H7 (cell line): ENCODE measurements at regions not wholly inside any gene's neighbourhood (a gene's known extent, or its start where the extent isn't known, plus 50 kb on each side); places are given as distances from the start of the nearest gene placed in this dataset.
"Not testable (repeated sequence)": the region's sequence is repeated elsewhere in the genome, so short reads cannot be mapped to it uniquely, and the experiment has no call there.

ENCODE experiments used
- DNase-seq: peaks from one replicate; pipeline ENCODE4 v3.0.0; 2012
- H3K27me3 ChIP-seq: 2 replicates; pipeline ENCODE4 v1.6.0; 2011; ENCODE audit warnings: mild to moderate bottlenecking, low read length; ENCODE audit not compliant: control insufficient read depth, insufficient read depth
- H3K36me3 ChIP-seq: replicated peaks from 2 replicates; pipeline ENCODE4 v1.5.1; 2011; ENCODE audit warnings: low read length; ENCODE audit not compliant: control insufficient read depth, insufficient read depth
- H3K4me3 ChIP-seq: 2 replicates; pipeline ENCODE4 v1.5.1; 2011; ENCODE audit warnings: low read depth, mild to moderate bottlenecking, control low read depth, low read length, moderate library complexity; ENCODE audit not compliant: insufficient read depth

DNA sequence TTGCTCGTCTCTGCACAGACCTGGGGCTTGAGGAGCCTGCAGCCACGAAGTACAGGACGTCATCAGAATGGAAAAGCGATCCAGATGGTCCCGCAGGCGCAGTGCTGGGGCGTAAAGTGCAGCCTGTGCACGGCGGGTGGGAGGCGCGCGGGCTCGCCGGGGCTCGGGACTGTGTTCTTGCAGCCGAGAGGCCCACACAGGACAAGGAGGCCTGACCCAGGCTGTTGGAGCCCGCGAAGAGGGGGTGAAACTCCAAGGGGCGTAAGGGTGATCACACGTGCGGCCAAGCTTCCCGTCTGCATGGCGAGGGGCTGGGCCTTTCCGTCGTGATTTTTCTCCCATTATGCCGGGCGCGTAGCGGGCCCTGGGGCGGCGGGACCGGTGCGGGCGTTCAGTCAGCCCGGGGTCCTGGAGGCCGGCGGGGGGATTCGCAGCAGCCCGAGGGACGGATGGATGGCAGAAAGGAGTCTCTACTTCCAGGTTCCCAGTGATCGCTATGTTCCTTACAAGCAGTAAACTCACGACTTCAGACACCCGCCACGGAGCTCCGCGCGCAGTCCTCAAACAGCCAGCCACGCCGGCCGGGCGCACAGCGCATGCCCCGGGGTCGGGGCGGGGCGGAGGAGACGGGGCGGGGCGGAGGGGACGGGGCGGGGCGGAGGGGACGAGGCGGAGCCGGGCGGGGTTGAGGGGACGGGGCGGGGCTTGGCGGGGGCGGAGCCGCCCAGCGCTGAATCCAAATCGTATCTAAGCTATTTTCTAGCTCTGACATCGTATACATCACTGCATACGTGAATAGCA is 141.0 kb upstream of the KCNJ18 start:
- peak; percentile 90 for DNase-seq
- no peaks in the 10 kb centered on the region; the same call in 1 of the 2 replicates for H3K27me3 ChIP-seq
- H3K36me3 ChIP-seq = no peaks in the 10 kb centered on the region
- peak overlapping the region; percentile 56; the same call in 1 of the 2 replicates for H3K4me3 ChIP-seq

DNA sequence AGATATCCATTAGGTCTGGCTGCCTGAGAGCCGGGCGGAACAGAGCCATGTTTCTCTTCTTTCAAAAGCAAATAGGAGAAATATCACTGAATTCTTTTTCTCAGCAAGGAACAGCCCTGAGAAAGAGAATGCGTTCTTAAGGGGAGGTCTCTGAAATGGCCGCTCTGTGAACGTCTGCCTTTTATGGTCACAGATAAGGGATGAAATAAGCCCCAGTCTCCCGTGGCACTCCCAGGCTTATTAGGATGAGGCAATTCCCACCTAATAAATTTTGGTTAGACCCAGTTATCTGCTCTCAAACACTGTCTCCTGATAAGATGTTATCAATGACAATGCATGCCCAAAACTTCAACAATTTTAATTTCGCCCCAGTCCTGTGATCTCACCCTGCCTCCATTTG is 133.4 kb upstream of the KCNJ18 start:
- not testable (repeated sequence) for H3K4me3 ChIP-seq, H3K27me3 ChIP-seq, DNase-seq, H3K36me3 ChIP-seq

DNA sequence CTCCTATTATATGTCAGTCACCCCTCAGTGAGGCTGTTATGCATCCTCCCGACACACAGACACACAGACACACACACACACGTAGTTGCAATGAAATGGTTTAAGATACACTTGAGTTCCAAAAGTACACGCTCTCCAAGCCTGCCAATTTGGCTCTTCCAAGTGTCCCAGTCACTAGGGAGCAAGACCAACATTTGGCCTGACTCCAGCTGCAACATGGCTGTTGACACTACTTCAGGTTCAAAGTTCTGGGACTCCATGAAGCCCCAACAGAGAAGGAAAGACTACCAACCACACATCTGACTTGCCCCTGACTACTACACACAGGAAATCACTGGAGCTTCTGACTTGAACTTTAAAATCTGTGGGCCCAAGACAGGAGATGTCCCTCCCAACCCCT is 128.1 kb upstream of the KCNJ18 start:
- H3K27me3 ChIP-seq = no peaks in the 10 kb centered on the region
- no peak for DNase-seq
- H3K36me3 ChIP-seq = no peaks in the 10 kb centered on the region
- H3K4me3 ChIP-seq = no peak overlapping the region

DNA sequence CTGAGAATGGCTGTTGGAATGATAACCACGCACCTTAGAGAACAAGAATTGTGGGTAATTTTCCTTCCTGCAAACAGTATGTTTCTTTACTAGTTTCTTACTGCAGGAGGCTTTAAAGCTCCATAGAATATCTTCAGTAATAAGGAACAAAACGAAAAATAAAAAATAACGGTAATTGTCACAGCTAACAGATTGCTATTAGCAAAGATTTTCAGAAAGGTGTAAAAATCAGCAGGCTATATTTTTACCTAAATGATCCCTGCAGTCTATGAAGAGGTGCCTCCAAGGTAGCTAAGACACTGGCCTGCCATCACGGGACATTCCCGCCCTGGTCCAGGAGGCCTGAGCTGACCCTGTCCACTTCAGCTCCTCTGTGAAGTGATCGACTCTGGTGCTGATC is 127.6 kb upstream of the KCNJ18 start:
- H3K36me3 ChIP-seq, H3K4me3 ChIP-seq, DNase-seq, H3K27me3 ChIP-seq: not testable (repeated sequence)

DNA sequence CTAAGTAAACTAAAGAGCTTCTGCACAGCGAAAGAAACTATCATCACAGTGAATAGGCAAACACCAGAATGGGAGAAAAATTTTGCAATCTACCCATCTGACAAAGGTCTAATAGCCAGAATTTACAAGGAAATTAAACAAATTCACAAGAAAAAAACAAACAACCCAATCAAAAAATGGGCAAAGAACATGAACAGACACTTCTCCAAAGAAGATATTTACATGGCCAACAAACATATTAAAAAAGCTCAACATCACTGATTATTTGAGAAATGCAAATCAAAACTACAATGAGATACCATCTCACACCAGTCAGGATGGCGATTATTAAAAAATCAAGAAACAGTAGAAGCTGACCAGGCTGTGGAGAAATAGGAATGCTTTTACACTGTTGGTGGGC is 121.9 kb upstream of the KCNJ18 start:
- H3K36me3 ChIP-seq, DNase-seq, H3K4me3 ChIP-seq, H3K27me3 ChIP-seq: not testable (repeated sequence)

DNA sequence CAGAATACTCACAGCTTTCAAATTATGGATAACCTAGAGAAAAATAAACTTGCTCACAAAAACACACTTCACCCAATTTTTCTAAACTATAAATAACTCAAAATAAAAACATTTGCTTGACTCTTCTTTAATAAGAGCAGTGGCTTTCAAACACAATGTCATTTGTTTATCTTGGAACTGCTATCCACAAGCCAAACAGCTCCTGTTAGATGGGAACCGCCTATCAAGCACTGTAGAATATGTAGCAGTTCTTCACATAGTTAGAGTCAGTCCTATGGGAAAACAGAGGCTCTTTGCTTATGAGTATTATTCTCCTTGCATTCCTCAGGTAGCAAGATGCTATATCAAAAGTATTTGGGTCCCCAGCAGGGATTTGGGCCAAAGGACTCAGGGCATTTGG is 120.2 kb upstream of the KCNJ18 start:
- H3K36me3 ChIP-seq, H3K4me3 ChIP-seq, DNase-seq, H3K27me3 ChIP-seq: not testable (repeated sequence)

DNA sequence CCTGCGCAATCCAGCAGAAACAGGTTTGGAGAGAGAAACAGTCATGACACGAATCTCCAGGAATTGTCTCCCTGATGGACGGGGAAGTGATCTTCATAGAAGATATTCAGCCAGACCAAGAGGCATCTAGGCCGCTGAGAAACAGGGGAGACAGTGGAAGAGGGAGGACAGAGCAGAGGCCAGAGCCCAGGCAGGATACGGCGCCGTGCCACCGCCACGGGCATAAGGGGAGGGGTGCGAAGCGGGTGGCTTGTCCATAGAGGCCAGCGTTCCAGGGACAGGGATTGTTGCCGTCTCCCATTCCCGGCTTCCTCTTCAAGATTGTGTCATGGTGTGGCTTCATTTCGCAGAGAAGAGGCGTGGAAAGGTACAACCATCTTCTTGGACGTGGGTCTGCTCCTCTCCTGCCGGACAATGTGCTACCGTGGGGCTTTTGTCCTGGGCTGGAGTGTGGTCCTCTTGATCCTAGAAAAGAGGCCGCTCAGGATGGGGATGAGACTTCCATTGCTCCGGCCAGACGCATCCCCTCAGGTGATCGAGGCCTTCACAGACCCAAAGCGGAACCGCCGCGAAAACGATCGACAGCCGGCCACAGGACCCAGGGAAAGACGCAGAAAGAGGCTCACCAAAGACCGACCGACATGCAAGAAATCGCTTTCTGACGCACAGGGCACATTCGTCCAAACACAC is 118.9 kb upstream of the KCNJ18 start:
- DNase-seq, H3K4me3 ChIP-seq, H3K36me3 ChIP-seq, H3K27me3 ChIP-seq: not testable (repeated sequence)

DNA sequence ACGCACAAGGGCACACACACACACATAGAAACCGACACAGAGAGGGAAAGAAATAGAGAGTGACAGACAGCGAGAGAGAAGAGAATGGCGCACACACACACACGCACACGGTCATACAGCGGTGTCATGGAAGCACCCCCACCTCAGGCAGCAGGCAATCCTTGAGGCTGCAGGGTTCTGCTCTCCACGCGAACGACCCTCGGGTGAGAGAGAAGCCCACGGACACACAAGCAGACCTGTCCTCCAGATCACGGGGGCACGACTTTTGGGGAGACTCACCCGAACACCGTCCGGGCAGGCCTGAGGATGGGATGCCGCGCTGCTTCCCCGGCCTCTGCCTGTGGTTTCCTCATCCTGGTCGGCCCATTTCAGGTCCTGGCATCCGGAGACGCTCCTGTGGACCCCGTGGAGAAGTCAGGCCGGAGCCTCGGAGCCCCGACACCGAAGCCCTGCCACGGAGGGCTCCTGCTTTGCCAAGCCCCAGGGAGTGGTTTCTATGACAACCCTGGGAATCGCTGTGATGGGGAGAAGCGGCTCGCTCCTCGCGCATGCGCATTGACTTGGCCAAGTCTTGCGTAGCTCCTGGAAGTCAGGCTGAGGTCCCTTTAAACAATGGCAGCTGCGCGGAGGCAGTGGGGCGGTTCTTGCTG is 118.2 kb upstream of the KCNJ18 start:
- DNase-seq = no peak
- Histone ChIP-seq H3K27me3 (no peaks in the 10 kb centered on the region), H3K36me3 (no peaks in the 10 kb centered on the region), H3K4me3 (no peak overlapping the region)

DNA sequence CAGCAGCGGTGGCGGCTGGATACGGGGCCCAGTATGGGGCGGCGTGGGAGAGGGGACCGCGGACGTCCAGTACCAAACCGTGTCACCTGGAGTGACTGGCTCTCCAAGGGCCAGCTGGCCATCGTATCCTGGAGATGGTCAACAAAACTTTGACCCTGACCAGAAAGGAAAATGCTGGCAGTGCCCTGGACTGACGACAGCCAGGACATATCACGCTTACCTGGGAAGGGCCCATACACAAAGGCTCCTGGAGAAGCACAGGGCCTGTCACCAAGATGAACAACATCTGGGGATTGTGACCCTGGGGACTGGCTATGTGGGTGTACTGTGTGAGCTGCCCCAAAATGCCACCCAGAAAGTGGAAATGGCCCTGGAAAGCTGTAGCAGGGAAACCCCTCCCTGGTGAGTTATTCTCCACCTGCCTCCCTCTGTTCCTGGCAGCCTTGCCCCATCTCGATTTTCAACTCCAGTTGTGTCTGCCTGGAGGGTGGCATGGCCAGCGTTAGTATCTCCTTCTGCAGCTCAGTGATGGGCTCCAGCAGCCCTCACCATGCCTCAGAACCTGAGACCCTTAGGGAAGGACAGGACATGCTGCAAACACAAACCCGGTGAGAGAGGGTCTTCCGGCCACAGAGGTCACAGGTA is 117.6 kb upstream of the KCNJ18 start:
- H3K36me3 ChIP-seq, H3K4me3 ChIP-seq, DNase-seq, H3K27me3 ChIP-seq: not testable (repeated sequence)

DNA sequence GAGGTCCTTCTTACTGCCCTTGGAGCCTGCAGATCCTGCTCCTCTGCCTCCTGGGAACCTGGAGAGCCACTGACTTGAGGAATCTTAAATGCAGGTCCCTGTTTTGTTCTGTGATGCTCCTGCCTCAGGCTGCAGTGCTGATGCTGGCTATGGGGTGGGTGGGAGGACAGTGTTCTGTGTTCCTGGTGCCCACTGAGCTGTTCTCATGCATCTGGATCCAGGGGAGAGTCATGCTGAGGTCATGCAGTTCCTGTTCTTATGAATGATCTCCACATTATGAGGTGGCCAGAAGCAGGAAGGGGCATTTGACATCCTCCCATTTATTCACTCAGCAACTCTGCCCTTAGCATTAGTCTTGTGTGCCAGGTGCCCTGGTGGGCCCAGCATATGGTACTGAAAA is 113.5 kb upstream of the KCNJ18 start:
- DNase-seq, H3K27me3 ChIP-seq, H3K36me3 ChIP-seq, H3K4me3 ChIP-seq: not testable (repeated sequence)

DNA sequence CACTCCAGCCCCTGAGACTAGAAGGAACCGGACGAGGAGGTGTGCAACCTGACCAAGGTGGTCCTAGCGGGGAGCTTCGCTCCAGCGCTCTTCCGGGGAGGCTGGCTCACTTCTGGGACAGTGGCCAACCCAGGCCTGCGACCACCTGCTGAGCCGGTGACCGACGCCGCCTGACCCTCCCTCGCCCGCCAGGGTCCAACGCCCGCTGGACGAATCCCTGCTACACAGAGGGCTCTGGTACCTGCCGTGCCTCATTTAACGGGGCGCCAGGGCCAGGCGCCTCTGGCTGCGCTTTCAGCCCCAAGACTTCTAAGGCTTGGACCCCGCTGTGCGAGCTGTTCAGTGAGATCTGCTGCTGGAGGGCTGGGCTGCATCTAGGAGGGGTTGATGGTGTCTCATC is 99.5 kb upstream of the KCNJ18 start:
- Histone ChIP-seq H3K36me3 (no peaks in the 10 kb centered on the region), H3K27me3 (no peaks in the 10 kb centered on the region), H3K4me3 (no peak overlapping the region)
- no peak for DNase-seq

DNA sequence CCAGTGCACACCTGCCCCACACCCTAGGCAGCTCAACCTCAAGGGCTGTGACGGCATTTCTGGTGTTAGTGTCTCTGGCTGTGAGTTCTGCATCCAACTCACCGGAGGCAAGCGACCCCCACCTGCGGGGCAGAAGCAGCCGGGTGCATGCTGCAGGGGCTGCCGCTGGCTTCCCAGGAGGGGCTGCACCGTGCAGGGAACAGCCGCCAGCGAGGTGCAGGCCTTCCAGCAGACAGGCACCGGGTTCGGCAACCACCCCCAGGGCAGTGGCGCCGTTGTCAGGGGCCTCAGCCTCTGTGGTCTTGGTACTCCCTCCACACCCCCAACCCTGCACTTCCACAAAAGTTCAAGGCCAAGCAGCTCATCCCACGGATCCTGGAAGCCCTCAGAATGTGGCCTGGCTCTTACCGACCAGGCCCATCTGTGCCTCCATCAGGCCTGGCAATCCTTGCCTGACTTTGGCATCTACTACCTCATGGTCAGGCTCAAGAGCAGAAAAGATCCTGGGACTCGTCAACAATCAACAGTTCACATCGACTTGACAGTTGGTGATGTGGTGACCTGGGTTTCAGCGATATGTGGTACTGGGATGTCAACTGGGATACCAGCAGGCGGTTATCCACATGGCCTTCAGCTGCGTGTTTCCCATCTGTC is 98.7 kb upstream of the KCNJ18 start:
- DNase-seq, H3K27me3 ChIP-seq, H3K4me3 ChIP-seq, H3K36me3 ChIP-seq: not testable (repeated sequence)

DNA sequence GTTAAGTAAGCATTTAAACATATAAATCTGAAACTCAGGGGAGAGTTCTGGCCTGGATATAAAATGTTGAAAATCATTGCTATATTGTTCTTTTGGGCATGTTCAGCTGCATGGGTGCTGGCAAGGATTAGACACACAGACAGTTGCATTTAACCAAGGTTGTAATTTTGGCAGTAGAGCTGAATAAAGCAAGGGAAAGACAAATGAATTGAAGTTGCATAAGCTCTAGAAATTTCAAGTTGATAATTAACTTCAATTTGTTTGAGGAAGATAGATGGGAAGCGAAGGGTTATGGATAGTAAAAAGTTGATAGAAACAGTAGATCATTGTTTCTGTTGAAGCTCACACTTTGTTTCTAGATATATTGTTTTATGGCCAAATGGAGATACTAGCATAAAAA is 97.2 kb upstream of the KCNJ18 start:
- H3K36me3 ChIP-seq = no peaks in the 10 kb centered on the region
- no peak for DNase-seq
- H3K4me3 ChIP-seq = no peak overlapping the region
- H3K27me3 ChIP-seq = no peaks in the 10 kb centered on the region

DNA sequence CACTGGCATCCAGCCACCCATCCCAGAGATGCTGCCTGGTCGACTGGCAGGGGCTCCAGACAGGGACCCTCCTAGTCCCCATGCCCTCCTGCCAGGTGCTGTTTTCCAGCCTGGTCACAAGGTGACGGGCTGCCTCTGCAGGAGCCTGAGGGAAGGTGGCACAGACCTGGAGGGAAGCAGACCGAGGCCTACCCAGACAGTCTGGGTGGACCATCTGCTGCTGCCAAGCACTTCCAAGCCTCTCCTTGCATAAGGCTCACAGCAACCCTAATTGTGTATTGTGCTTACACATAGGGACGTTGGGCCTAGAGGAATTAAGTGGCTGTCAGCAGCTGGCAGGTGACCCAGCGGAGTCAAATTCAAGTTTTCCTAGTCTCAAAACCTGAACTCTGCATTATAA is 90.1 kb upstream of the KCNJ18 start:
- H3K27me3 ChIP-seq = no peaks in the 10 kb centered on the region
- DNase-seq = no peak
- H3K4me3 ChIP-seq = no peak overlapping the region
- no peaks in the 10 kb centered on the region for H3K36me3 ChIP-seq
